ENCODE measurements at regions not wholly inside any gene's neighbourhood (a gene's known extent, or its start where the extent isn't known, plus 50 kb on each side); places are given as distances from the start of the nearest gene placed in this dataset.
"Not testable (repeated sequence)": the region's sequence is repeated elsewhere in the genome, so short reads cannot be mapped to it uniquely, and the experiment has no call there.

DNA sequence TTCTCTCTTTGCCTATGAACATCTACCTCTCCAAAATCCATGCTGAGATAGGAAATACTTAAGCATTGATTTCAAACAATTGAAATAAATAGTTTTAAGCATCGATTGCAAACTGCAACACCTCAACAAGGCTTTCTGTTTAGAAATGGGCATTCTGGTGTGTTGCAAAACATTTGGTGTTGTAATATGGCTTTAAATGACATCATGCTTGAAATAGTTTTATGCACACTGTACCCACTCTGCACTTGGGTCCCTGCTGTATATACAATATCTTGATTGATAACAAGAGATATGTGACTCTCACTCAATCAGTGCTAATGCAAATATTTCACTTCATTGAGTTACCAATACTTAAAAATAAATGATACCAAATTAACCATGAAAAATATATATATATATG, 964.9 kb upstream of the GRIA3 start:
- Mint-ChIP-seq H3K27me3 (peaks cover 4% of the 10 kb centered on the region), H3K4me3 (no peak overlapping the region), H3K36me3 (no peaks in the 10 kb centered on the region), H3K27ac (no peak overlapping the region), H3K9me3 (peaks cover 4% of the 10 kb centered on the region), H3K4me1 (no peaks in the 10 kb centered on the region)
- DNase-seq (ENCODE audit: low spot score in 2 of 2) (no peak), ATAC-seq (ENCODE audit: low read depth) (no peak)

DNA sequence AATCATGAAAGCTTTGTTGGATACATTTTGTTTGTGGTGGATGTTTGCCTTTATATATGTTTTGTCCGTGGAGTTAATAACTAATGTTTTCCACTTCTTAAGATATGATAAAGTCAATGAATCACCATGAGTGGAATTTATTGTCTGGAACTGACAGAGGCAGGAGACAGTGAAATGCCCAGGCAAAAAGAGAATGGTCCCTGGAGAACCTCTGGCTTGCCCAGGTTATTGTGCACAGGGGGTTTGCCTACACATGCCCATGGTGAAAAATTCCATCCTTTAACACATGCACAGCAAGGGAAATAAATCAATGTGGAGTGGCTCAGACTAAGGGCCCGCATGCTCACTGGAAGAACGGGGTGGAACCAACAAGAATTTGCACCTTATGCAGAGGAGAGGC, 964.3 kb upstream of the GRIA3 start:
- H3K4me3 Mint-ChIP-seq, result no peak overlapping the region

DNA sequence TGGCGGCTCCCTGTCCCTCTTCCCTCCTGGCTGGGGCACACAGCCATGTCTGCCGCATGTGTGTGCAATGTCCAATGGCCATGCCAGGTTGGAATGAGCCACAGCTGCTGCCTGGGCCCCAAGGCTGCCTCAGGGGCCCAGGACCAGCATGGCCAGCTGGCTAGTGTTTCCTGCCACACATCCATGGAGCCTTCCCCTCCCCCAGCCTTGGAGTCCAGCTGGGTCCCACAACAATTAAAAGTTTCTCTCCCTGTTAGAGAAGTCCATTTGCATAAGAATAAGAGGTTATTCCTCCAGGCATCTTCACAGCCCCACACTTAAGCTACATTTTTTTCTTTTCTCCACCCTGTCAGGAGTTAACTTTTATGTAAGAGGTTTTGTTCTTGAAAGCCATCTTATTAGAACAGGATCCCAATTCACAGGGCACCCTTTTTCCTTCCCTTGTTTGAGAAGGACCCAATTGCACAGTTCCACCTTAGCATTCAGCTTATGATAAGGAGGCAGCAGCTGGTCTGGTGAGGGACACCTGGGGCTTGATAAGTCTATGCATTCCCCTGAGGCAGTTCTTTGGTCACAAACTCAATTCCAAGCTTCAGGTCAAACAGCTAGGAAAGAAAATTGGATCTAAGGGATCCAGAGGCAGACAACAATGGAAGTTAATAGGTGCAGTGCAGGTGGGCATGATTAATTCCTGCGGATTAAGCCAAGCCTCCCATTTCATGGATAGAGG, 963.3 kb upstream of the GRIA3 start:
- DNase-seq (ENCODE audit: low spot score in 2 of 2), result no peak
- H3K27me3 Mint-ChIP-seq, result peaks cover 7% of the 10 kb centered on the region
- H3K36me3 Mint-ChIP-seq, result no peaks in the 10 kb centered on the region
- no peak overlapping the region for H3K4me3 Mint-ChIP-seq
- H3K27ac Mint-ChIP-seq, result no peak overlapping the region
- H3K9me3 Mint-ChIP-seq, result peaks cover 4% of the 10 kb centered on the region
- no peak for ATAC-seq (ENCODE audit: low read depth)
- no peaks in the 10 kb centered on the region for H3K4me1 Mint-ChIP-seq

More for the DNA sequence above, 964.3 kb upstream of the GRIA3 start:
- no peak for ATAC-seq (ENCODE audit: low read depth)
- Mint-ChIP-seq H3K27ac (no peak overlapping the region), H3K4me1 (no peaks in the 10 kb centered on the region), H3K36me3 (no peaks in the 10 kb centered on the region), H3K27me3 (peaks cover 5% of the 10 kb centered on the region), H3K9me3 (peaks cover 4% of the 10 kb centered on the region)
- DNase-seq (ENCODE audit: low spot score in 2 of 2), result no peak

DNA sequence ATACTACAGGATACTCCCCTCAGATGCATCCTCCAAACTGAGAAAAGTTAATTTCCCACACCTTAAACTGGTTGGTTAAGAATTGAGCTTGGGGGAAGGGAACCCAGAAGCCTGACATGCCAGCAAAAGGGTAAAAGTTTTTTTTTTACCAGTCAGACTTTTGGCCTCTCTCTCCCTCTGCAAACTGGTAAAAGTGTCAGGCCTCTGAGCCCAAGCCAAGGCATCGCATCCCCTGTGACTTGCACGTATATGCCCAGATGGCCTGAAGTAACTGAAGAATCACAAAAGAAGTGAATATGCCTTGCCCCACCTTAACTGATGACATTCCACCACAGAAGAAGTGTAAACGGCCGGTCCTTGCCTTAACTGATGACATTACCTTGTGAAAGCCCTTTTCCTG, 962.3 kb upstream of the GRIA3 start:
- not testable (repeated sequence) for H3K36me3 Mint-ChIP-seq; H3K9me3 Mint-ChIP-seq; H3K27ac Mint-ChIP-seq; H3K4me1 Mint-ChIP-seq; H3K4me3 Mint-ChIP-seq; ATAC-seq (ENCODE audit: low read depth); DNase-seq (ENCODE audit: low spot score in 2 of 2); H3K27me3 Mint-ChIP-seq

DNA sequence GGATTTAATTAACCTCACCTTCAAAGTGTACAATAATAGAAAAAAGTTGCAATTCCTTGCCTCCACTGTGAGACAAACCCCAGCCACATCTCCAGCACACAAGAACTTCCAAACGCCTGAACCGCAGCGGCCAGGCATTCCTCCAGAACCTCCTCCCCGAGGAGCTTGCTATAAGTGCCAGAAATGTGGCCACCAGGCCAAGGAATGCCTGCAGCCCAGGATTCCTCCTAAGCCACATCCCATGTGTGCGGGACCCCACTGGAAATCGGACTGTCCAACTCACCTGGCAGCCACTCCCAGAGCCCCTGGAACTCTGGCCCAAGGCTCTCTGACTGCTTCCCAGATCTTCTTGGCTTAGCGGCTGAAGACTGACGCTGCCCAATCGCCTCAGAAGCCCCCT, 959.9 kb upstream of the GRIA3 start:
- H3K9me3 Mint-ChIP-seq; H3K36me3 Mint-ChIP-seq; H3K27me3 Mint-ChIP-seq; H3K4me3 Mint-ChIP-seq; H3K27ac Mint-ChIP-seq; H3K4me1 Mint-ChIP-seq; DNase-seq (ENCODE audit: low spot score in 2 of 2); ATAC-seq (ENCODE audit: low read depth): not testable (repeated sequence)

DNA sequence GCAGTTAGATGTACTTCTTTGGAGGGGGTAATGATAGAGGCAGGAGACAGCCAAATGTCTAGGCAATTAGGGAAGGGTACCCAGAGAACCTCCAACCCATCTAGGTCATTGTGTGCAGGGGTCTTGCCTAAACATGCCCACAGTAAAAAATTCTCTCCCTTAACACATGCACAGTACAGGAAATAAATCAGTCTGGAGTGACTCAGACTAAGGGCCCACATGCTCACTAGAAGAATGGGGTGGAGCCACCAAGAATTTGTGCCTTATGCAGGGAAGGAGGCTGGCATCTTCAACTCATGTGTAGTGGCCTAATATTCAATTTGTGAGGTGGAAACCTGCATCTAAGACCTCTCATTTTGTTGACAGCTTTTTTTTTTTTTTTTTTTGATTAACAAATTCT, 945.3 kb upstream of the GRIA3 start:
- Mint-ChIP-seq H3K4me1 (no peaks in the 10 kb centered on the region), H3K9me3 (peaks cover 1% of the 10 kb centered on the region), H3K27me3 (no peaks in the 10 kb centered on the region), H3K4me3 (no peak overlapping the region), H3K36me3 (no peaks in the 10 kb centered on the region), H3K27ac (no peak overlapping the region)
- DNase-seq (ENCODE audit: low spot score in 2 of 2) (no peak), ATAC-seq (ENCODE audit: low read depth) (no peak)

DNA sequence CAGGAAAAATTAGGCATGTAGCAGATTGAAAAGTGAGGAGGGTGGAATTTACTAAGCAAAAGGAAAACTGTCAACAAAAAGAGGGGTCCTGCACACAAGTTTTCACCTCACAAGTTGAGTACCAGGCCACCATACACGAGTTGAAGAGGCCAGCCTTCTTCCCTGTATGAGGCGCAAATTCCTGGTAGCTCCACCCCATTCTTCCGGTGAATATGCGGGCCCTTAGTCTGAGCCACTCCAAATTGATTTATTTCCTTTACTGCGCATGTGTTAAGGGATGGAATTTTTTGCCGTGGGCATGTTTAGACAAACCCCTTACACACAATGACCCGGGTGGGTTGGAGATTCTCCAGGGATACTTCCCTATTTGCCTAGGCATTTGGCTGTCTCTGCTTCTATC, 942.1 kb upstream of the GRIA3 start:
- no peaks in the 10 kb centered on the region for H3K36me3 Mint-ChIP-seq
- no peaks in the 10 kb centered on the region for H3K4me1 Mint-ChIP-seq
- no peak overlapping the region for H3K27ac Mint-ChIP-seq
- H3K27me3 Mint-ChIP-seq, result no peaks in the 10 kb centered on the region
- H3K9me3 Mint-ChIP-seq, result no peaks in the 10 kb centered on the region
- DNase-seq (ENCODE audit: low spot score in 2 of 2) (no peak), ATAC-seq (ENCODE audit: low read depth) (no peak)
- H3K4me3 Mint-ChIP-seq, result no peak overlapping the region

DNA sequence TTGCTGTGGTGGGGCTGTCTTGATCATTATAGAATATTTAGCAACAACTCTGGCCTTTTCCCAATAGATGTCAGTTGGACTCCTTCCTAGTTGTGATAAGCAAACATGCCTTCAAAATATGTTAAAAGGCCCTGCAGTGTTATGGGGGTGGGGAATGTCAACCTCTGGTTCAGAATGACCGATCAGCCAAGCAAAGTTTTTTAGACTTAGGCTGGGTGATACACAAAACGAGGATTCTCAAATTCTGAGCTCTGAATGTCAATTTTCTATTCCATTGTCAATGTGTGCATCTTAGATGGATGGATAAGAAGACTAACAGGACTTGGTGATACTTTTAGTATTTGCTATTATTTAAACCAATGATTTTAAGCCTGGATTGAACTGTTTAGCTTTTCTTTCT, 940.0 kb upstream of the GRIA3 start:
- Mint-ChIP-seq H3K4me3 (no peak overlapping the region), H3K9me3 (no peaks in the 10 kb centered on the region), H3K36me3 (no peaks in the 10 kb centered on the region), H3K27ac (no peak overlapping the region), H3K4me1 (no peaks in the 10 kb centered on the region), H3K27me3 (no peaks in the 10 kb centered on the region)
- DNase-seq (ENCODE audit: low spot score in 2 of 2) (no peak), ATAC-seq (ENCODE audit: low read depth) (no peak)

DNA sequence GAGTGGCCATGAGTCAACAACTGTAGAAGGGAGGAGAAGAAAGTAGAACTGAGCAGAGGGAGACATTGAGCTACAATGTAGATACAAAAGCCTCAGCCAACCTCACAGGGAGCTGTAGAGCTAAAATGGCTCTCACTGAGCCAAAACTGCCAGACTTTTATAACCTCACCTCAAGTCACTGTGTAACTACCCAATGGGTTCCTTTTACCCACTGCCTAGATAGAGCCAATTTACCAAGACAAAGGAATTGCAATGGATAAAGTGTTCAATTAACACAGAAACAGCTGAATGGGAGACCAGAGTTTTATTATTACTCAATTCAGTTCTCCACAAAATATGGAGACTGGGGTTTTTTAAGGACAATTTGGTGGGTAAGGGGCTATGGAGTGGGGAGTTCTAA, 938.9 kb upstream of the GRIA3 start:
- DNase-seq (ENCODE audit: low spot score in 2 of 2), result no peak
- H3K4me1 Mint-ChIP-seq, result no peaks in the 10 kb centered on the region
- H3K9me3 Mint-ChIP-seq, result no peaks in the 10 kb centered on the region
- no peaks in the 10 kb centered on the region for H3K36me3 Mint-ChIP-seq
- ATAC-seq (ENCODE audit: low read depth), result no peak
- H3K27ac Mint-ChIP-seq, result no peak overlapping the region
- H3K27me3 Mint-ChIP-seq, result no peaks in the 10 kb centered on the region
- no peak overlapping the region for H3K4me3 Mint-ChIP-seq

DNA sequence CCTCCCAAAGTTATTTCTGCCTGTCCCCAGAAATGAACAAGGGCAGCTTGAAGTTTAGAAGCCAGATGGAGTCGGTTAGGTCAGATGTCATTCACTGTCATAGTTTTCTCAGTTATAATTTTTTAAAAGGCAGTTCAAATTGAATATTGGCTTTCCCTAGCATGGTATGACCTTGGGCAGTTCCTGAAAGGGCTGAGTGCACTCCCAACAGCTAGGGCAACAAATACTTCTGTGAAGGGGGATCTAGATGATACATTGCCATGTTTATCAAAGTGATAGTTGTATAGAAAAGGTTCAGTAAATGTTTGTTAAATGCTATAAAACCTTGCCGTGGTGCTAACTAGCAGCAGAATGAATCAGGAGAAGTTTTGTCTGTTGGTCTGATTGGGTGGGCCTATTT, 938.1 kb upstream of the GRIA3 start:
- H3K4me1 Mint-ChIP-seq, result no peaks in the 10 kb centered on the region
- no peaks in the 10 kb centered on the region for H3K27me3 Mint-ChIP-seq
- no peak overlapping the region for H3K27ac Mint-ChIP-seq
- no peak overlapping the region for H3K4me3 Mint-ChIP-seq
- H3K36me3 Mint-ChIP-seq, result no peaks in the 10 kb centered on the region
- ATAC-seq (ENCODE audit: low read depth), result no peak
- no peak for DNase-seq (ENCODE audit: low spot score in 2 of 2)
- no peaks in the 10 kb centered on the region for H3K9me3 Mint-ChIP-seq

DNA sequence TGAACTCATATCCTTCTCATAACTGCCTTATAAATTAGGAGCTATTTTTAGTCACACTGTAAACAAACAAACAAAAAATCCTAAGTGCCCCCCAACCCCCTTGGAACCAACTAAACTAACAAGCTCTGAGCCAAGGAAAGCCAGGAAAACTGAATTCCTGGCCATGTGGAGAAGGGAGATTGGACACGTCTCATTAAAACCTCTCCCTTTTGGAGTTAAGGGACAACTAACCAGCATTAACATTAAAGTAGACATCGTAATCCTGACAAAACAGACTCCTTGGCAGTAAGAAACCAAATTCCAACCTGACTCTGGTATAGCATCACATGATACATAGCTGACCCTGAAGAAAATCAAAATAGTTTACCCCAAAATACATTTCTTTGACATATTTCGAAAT, 937.1 kb upstream of the GRIA3 start:
- DNase-seq (ENCODE audit: low spot score in 2 of 2) (no peak), ATAC-seq (ENCODE audit: low read depth) (no peak)
- Mint-ChIP-seq H3K4me3 (no peak overlapping the region), H3K9me3 (no peaks in the 10 kb centered on the region), H3K4me1 (no peaks in the 10 kb centered on the region), H3K27me3 (no peaks in the 10 kb centered on the region), H3K36me3 (no peaks in the 10 kb centered on the region), H3K27ac (no peak overlapping the region)

DNA sequence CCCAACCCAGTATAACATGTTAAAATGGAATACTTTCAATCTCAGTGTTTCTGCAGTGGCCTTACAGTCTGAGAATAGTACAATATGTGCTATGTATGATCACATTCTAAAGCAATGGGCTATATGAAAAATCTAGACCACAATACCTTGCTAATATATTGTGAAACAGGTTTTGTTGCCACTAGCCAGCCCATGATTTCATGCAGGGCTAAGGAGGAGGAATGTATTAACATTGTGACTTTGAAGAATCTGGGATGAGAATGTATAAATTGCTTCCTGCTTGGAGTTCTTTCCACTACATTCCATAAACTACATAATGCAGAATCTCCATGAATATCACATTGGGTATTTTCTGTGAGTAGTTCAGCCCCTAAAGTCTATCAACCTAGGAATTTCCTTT, 935.4 kb upstream of the GRIA3 start:
- Mint-ChIP-seq H3K9me3 (no peaks in the 10 kb centered on the region), H3K4me3 (no peak overlapping the region), H3K27ac (no peak overlapping the region), H3K36me3 (no peaks in the 10 kb centered on the region), H3K4me1 (no peaks in the 10 kb centered on the region), H3K27me3 (no peaks in the 10 kb centered on the region)
- no peak for ATAC-seq (ENCODE audit: low read depth)
- DNase-seq (ENCODE audit: low spot score in 2 of 2), result no peak

DNA sequence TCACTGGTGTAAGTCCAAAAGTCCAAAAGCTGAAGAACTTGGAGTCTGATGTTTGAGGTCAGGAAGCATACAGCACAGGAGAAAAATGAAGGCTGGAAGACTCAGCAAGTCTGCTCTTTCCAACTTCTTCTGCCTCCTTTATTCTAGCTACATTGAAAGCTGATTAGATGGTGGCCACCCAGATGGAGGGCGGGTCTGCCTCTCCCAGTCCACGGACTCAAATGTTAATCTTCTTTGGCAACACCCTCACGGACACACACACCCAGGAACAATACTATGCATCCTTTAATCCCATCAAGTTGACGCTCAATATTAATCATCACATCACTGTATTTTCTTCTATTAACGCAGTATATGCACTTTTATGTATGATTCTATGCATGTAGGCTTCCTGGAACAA, 931.6 kb upstream of the GRIA3 start:
- H3K36me3 Mint-ChIP-seq, result no peaks in the 10 kb centered on the region
- H3K9me3 Mint-ChIP-seq, result no peaks in the 10 kb centered on the region
- H3K27me3 Mint-ChIP-seq, result no peaks in the 10 kb centered on the region
- no peaks in the 10 kb centered on the region for H3K4me1 Mint-ChIP-seq
- no peak overlapping the region for H3K27ac Mint-ChIP-seq
- DNase-seq (ENCODE audit: low spot score in 2 of 2) (no peak), ATAC-seq (ENCODE audit: low read depth) (no peak)
- no peak overlapping the region for H3K4me3 Mint-ChIP-seq

DNA sequence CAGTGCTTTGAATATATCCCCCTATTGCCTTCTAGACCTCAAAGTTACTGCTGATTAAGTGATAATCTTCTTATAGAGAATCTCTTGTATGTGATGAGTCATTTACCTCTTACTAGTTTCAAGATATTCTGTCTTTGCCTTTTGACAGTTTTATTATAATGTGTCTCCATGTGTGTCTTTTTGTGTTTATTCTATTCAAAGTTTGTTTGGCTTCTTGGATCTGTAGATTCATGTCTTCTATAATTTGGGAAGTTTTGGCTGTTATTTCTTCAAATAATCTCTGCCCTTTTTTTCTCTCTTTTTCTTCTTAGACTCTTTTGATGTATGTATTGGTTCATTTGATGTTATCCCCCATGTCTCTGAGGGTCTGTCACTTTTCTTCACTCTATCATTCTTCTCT, 915.7 kb upstream of the GRIA3 start:
- Mint-ChIP-seq H3K27ac (no peak overlapping the region), H3K9me3 (peaks cover 7% of the 10 kb centered on the region), H3K4me3 (no peak overlapping the region), H3K36me3 (no peaks in the 10 kb centered on the region), H3K4me1 (no peaks in the 10 kb centered on the region), H3K27me3 (no peaks in the 10 kb centered on the region)
- no peak for DNase-seq (ENCODE audit: low spot score in 2 of 2)
- ATAC-seq (ENCODE audit: low read depth), result no peak

DNA sequence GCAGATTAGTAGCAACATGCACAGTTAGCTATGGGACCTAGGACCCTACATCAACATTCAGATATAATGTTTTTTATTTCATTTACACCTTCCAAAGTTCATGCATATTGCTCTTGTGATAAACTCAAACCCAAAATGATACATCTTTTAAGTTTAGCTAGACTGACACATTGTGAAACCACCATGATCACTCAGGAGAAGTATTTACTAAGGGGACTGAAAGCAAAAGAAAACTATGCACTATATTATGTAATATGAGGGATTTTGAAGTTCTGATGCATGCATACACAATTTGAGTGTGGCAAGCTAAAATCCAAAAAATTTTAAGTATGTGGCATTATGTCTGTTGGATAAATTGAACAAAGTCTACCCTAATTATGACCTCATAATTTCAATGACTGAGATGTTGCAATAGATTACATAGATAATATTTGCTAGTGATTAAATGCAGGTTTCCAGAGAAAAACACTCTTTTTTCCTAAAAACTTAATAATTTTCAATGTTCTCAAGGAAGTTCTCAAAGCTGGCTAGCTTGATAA, 914.8 kb upstream of the GRIA3 start:
- Mint-ChIP-seq H3K27me3 (no peaks in the 10 kb centered on the region), H3K4me1 (no peaks in the 10 kb centered on the region), H3K9me3 (peaks cover 6% of the 10 kb centered on the region), H3K36me3 (no peaks in the 10 kb centered on the region), H3K4me3 (no peak overlapping the region), H3K27ac (no peak overlapping the region)
- DNase-seq (ENCODE audit: low spot score in 2 of 2) (no peak), ATAC-seq (ENCODE audit: low read depth) (no peak)
